ENCODE measurements at regions not wholly inside any gene's neighbourhood (a gene's known extent, or its start where the extent isn't known, plus 50 kb on each side); places are given as distances from the start of the nearest gene placed in this dataset.

- no peak for DNase-seq
Observed at GRCh38 chr5:125348936-125349831, 602.7 kb upstream of the ZNF608 start.

- DNase-seq = no peak
Observed at GRCh38 chr5:125357660-125358059, 611.2 kb upstream of the ZNF608 start.

- DNase-seq = no peak
Observed at GRCh38 chr5:125365747-125366146, 619.3 kb upstream of the ZNF608 start.

DNA sequence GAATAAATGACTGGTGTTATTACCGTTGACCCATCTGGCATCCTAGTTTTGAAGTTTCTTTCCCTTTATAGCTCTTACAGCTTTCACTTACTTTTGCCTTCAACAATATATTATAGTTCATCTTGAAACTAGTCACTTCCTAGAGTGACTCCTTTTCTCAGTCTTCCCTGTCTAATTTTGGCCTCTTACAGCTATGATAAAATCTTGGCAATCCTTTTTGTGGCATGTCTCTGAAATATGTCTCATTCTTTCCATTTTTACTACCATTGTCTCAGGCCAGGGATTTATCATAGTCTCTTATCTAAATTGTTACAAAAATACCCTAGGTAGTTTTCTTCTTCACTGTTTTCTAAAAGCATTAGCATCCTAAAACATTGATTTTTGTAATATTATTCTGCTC, 621.3 kb upstream of the ZNF608 start:
- DNase-seq = no peak

DNA sequence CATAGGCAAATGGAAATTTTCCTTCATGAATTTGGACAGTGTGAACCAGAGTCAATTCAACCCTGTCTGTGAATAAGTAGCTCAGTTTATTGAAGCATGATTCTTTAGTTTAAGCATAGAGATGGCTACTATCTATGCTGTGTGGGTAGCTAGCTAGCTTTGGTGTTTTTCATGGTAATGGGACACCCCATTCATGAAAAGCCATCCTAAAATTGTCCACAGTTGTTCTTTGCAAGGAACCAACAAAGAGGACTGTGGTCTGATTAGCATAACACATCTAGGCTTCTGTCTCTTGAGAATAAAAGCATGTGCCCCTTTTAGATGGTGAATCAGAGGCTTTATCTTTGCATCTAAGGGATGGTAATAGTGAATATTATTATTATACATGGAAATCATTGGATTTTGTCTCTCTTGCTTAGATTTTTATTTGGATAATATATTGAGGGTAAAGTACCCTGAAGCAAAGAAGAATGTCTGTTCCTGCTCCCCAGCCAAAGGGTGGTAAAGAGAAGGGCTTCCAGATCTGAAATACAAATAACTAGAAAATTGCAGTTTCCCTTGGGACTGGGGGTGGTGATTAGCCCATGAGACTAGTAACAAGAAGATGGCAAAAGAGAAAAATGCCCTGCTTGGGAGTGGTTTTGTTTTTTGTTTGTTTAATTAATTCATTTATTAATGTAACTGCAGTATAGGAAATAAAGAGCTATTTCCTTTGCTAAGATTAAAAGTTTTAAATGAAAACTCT, 624.2 kb upstream of the ZNF608 start:
- DNase-seq = no peak

DNA sequence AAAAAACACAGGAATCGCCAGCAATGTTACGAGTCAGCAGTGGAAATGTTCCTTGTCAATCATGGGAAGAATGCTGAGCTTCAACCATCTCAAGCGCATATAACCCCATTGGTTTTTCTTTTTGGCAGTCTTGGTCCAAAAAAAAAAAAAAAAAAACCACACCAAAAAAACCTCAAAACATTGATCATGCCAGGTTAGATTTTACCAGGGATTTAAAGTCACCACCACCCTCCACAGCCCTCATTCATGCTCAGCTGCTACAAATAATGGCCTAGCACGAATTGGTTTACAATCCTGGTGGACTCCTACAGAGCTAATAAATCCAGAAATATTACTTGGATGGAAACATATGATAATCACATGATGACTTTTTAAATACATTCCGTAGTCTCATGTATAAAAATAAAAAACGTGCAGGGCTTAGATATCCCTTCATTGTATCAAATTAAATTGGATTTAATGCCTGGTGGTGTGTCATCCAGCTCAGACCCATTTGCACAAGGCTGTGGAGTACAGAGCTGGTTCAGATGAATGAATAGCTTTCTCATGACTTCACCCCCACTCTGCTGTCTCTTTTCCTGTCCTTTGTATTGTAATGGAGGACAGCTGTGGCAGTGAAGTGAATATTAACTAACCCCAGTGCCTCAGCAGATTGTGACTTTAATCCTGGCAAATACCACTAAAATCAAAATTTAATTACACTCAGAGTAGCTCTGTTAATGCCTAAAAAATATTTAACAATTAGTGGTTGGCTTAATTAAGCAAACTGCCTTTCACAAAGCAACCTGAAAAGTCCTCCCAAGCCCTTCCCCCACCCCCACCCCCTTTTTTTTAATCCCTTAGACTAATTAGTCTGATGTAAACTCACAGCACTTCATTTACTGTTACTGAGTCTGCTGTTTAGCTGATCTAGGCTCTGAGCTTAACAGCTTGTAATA, 626.5 kb upstream of the ZNF608 start:
- no peak for DNase-seq

GRCh38 chr5:125375143-125375542, 628.7 kb upstream of the ZNF608 start:
- DNase-seq = no peak

- no peak for DNase-seq
Observed at GRCh38 chr5:125376059-125376641, 629.7 kb upstream of the ZNF608 start.

- no peak for DNase-seq
Observed at GRCh38 chr5:125377141-125377540, 630.7 kb upstream of the ZNF608 start.

DNA sequence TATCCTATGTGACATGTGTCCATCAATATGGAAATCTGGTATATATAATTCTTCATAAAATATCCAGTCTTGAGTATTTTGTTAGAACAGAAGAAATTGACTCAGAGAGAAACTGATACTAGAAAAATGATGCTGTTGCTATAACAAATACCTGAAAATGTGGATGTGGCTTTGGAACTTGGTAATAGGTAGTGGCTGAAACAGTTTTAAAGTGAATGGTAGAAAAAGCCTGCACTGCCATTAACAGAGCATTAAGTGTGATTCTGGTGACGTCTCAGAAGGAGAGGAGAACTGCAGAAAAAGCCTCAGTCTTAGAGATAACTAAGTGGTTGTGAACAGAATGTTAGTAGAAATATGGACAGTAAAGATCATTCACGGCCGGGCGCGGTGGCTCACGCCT, 634.9 kb upstream of the ZNF608 start:
- no peak for DNase-seq

GRCh38 chr5:125384071-125384470, 637.6 kb upstream of the ZNF608 start:
- no peak for DNase-seq

- no peak for DNase-seq
Observed at GRCh38 chr5:125390326-125390725, 643.9 kb upstream of the ZNF608 start.

DNA sequence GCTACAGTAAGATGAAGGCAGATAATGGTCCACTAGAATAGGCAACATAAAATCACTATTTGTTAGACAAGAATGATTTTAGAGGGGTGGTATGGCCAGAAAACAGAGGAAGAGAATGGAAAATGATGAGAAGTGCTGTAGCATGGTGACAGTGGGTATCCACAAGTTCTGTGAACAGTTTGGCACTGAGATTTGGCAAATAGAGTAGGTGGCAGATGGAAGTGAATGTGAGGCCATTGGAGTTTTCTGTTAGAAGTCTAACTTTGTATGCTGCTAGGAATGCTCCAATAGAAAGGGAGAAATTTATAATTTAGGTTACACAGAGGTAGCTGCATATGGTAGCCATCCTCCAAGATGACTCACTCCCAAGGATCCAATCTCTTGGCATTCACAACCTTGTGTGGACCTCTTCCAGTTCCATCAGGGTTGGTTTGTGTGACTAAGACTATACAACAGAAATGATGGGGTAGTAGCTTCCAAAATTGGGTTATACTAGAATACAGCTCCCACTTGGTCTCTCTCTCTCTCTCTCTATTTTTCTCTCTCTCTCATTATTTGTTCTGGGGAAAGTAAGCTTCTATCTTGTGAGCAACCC, 646.9 kb upstream of the ZNF608 start:
- no peak for DNase-seq

- DNase-seq = no peak
Observed at GRCh38 chr5:125394661-125395280, 648.3 kb upstream of the ZNF608 start.

DNA sequence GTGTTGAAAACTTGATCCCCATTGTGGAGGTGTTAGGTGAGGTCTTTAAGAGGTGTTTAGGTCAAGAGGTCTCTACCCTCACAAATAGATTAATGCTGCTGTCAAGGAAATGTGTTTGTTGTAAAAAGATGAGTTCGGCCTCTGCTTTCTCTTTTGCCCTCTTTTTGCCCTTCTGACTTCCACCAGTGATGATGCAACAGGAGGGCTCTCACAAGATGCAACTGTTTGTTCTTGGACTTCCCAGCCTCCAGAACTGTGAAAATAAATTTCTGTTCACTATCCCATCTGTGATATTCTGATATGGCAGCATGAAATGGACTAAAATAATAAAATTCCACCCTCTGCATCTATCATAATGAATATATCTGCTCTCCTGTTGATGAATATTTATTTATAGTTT, 650.0 kb upstream of the ZNF608 start:
- DNase-seq = no peak

- DNase-seq = no peak
Observed at GRCh38 chr5:125398466-125398865, 652.0 kb upstream of the ZNF608 start.

DNA sequence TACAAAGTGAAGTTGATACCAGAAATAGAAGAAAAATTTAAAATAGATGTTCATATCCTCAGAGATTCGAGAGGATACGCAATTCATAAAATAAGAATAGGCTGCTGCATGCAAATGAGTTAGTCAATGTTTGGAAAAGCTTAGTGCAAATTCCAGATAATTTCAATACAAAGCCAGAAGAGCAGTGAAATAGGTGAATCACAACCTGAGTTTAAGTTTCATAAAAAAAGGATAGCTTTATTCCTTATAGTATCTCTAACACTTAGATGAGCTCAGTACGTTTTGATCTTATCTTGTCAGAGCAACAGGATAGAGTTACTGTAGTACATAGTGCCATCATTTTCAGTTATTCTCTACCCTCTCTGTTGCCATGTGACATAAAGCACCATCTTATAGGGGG, 653.4 kb upstream of the ZNF608 start:
- no peak for DNase-seq

GRCh38 chr5:125401724-125402622, 655.5 kb upstream of the ZNF608 start:
- DNase-seq = no peak

- no peak for DNase-seq
Observed at GRCh38 chr5:125402787-125403186, 656.3 kb upstream of the ZNF608 start.

DNA sequence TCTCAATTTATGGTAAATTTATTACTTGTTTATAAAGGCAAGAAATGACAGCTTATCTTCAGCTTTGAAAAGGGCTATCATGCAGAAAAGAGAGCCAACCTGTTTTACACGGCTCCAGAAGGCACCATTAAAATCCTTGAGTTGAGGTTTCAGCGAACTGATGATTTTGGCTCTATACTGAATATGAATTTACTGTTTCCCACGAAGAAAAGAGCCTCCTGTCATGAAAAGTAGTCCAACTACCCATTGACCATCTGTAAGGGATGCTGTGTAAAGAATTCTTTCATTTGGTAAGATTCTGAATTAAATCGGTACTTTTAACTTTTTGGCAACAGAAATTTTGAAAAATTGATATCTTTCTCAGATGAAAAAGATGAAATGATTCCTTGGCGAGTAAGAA, 657.6 kb upstream of the ZNF608 start:
- DNase-seq = no peak

Measured in activated CD4-positive, CD25-positive, alpha-beta regulatory T cell treated with anti-CD3 and anti-CD28 coated beads, Interleukin-2, amount 50 U/mL, for 72 hours (primary cell).